Pancreas (tissue), 10 donors: ENCODE measurements at regions not wholly inside any gene's neighbourhood (a gene's known extent, or its start where the extent isn't known, plus 50 kb on each side); places are given as distances from the start of the nearest gene placed in this dataset.

Experiments used
- ATAC-seq, 4 donors: fragments of 200-7000 bp; cut with Tn5 transposase; one replicate each; pipeline versions ENCODE4 v1.8.0 to v1.9.1; 2020; ENCODE audit warnings: mild to moderate bottlenecking in 4 of 4, moderate library complexity in 4 of 4
- DNase-seq, 6 donors: peaks; one replicate each; pipeline ENCODE4 v3.0.0-alpha.2; 2020
- FAIRE-seq: peaks from 2 replicates; lab custom pipeline; 2012; peaks lifted over from hg19 to GRCh38; lab: Jason Lieb, UNC
- H3K27ac ChIP-seq, 4 donors: fragments of 200-600 bp; sonication (generic); 1 replicate in 3 of 4; 2 replicates in 1 of 4; pipeline versions ENCODE4 v1.5.0 to v1.8.0; 2020
- H3K27me3 ChIP-seq, 4 donors: fragments of 200-600 bp; one replicate each; pipeline ENCODE4 v1.8.0; 2021
- H3K36me3 ChIP-seq, 3 donors: fragments of 200-600 bp; sonication (generic) in 1 of 3; one replicate each; pipeline versions ENCODE4 v1.5.0 to v1.8.0; 2020 to 2021
- H3K4me1 ChIP-seq, 3 donors: fragments of 200-600 bp; one replicate each; pipeline ENCODE4 v1.8.0; 2021
- H3K4me3 ChIP-seq, 4 donors: fragments of 200-600 bp; sonication (generic) in 2 of 4; one replicate each; pipeline versions ENCODE4 v1.5.0 to v1.8.0; 2020 to 2021
- H3K9me3 ChIP-seq, 4 donors: fragments of 200-600 bp; one replicate each; pipeline ENCODE4 v1.8.0; 2021
- CTCF ChIP-seq, 4 donors: fragments of 200-600 bp; sonication (generic) in 3 of 4; IDR thresholded peaks; one replicate each; pipeline versions ENCODE4 v1.5.0 to v1.8.0; 2021; ENCODE audit warnings: antibody characterized with exemption in 4 of 4
- WGBS, 2 donors: extraction: QIAGEN DNeasy Blood & Tissue Kit; methylation state at CpG; one replicate each; pipeline ENCODE4 v1.1.7; 2013; 5-methylcytosine and 5-hydroxymethylcytosine counted together
- intact Hi-C, 3 donors: fragments of 100-400 bp; cut with DNase I; formaldehyde crosslinking; loops; one replicate each; pipeline versions ENCODE4 v1.11.1 to v1.14.2; 2022
- donor health status: healthy with polysubstance abuse.
- donor health status: DM: no; HTN: no; CAD: no; lungs with moderate emphysema.
- donor health status: DM: no; HTN: no; CAD: no.
- donor health status: control.
- donor health status: control.
- donor health status: Bipolar disorder and iron deficiency.
- donor health status: DM: yes; HTN: yes; CAD: no.
- donor health status: DM: no; HTN: no; CAD: no.
- donor health status: DM: no; HTN: no; CAD: no.
- donor health status: DM: yes; HTN: yes; CAD: no.

DNA sequence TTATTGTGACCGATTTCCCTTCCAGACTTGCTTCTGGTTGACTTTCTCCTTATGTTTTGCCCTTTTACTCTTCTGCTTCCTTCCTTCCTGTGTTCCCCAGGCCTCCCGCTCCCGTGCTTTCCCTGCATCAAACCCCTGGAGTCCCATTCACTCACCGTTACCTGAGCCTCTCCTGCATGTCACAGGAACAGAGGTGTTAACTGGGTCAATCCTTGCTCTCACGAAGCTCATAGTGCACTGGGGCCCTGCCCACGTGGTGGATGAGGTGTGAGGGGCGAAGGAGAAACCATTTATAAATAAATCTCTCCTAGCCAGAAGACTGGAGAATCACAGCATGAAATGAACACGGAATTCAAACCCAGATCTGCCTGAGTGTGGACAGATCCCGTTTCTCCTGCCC lies 83.1 kb upstream of the MSX1 start:
- Histone ChIP-seq H3K27me3 (no peaks in the 10 kb centered on the region), H3K36me3 (no peaks in the 10 kb centered on the region), H3K4me1 (no peaks in the 10 kb centered on the region), H3K4me3 (no peak overlapping the region), H3K27ac (no peak overlapping the region), H3K9me3 (no peaks in the 10 kb centered on the region)
- intact Hi-C loops, result no loop called here
- WGBS, 2 donors, result 66 to 68% methylated on average over 9 of the region's 9 CpGs
- DNase-seq (no peak), ATAC-seq (no peak), FAIRE-seq (no peak)
- TF ChIP-seq CTCF (IDR thresholded peaks at IDR 0.05), result no peak

DNA sequence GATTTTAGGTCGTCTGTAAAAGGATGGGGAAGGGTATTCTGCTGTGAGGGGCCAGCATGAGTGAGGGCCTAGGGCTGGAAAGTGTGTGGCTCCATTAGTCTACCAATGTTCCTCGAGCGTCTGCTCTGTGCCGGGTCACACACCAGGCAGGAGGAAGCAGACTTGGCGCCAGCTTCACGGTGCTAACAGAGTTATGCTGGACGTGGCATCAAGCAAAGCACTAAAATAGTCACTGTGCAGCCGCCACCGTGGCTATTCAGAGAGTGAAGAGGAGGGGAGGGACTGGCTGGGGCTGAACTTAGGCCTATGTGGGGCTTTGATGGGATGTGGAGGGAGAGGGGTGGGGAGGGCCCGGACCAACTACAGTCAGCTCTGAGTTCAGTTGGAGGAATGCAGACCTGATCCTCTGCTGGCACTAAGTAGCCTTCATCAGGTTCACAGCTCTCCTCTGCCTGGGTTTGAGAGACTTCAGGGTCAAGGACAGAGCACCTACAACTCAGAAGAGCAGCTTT lies 83.9 kb upstream of the MSX1 start:
- intact Hi-C loops, result no loop called here
- FAIRE-seq, result no peak
- H3K27ac ChIP-seq, result no peak overlapping the region
- no peaks in the 10 kb centered on the region for H3K27me3 ChIP-seq
- ATAC-seq, result no peak
- TF ChIP-seq CTCF (IDR thresholded peaks at IDR 0.05), result no peak
- H3K36me3 ChIP-seq, result no peaks in the 10 kb centered on the region
- DNase-seq, result no peak
- no peaks in the 10 kb centered on the region for H3K9me3 ChIP-seq
- 68 to 77% methylated on average over 10 of the region's 10 CpGs for WGBS, 2 donors
- no peak overlapping the region for H3K4me3 ChIP-seq
- H3K4me1 ChIP-seq, result no peaks in the 10 kb centered on the region

DNA sequence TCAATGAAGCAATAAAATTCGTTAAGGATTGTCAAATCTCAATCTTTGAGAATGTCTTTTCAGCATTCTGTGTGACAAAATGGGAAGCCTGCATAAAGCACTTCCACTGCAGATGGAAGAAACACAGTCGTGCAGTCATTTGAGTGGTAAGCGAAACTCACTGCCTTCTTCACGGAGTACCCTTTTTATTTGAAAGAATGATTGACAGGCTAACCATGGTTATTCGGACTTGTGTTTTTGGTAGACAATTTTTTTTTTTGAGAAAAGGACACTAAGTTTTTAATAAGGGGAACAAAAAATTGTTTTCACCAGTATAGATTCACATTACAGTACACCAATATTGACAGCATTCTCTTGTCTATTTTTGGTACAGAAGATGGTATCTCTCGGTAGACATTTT lies 86.9 kb upstream of the MSX1 start:
- WGBS, 2 donors, result 75% methylated on average over 6 of the region's 6 CpGs
- FAIRE-seq (no peak), ATAC-seq (no peak), DNase-seq (no peak)
- TF ChIP-seq CTCF (IDR thresholded peaks at IDR 0.05), result no peak
- intact Hi-C loops, result no loop called here
- H3K36me3 ChIP-seq, result no peaks in the 10 kb centered on the region
- no peaks in the 10 kb centered on the region for H3K9me3 ChIP-seq
- H3K27ac ChIP-seq, result no peak overlapping the region
- H3K4me1 ChIP-seq, result no peaks in the 10 kb centered on the region
- H3K27me3 ChIP-seq, result no peaks in the 10 kb centered on the region
- H3K4me3 ChIP-seq, result no peak overlapping the region

DNA sequence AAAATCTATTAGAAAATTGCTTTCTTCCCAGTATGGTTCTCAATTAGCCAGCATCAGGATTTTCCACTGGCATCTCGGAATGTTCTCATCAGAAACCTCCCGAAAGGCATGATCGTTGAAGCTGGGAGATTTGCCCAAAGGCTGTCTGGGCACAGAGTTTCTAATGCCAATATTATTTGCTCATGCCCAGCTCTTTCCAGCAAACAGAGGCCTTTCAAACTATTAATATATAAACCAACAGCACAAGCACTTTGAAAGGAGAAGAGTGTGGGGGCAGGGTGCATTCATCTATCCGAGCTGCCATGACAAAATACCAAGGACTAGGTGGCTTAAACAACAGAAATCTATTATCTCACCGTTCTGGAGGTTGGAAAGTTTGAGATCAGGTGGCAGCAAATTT lies 88.3 kb upstream of the MSX1 start:
- Histone ChIP-seq H3K27ac (no peak overlapping the region), H3K36me3 (no peaks in the 10 kb centered on the region), H3K27me3 (no peaks in the 10 kb centered on the region), H3K4me1 (no peaks in the 10 kb centered on the region), H3K9me3 (no peaks in the 10 kb centered on the region), H3K4me3 (no peak overlapping the region)
- ATAC-seq, result peak in 1 of 4 donors; percentile 81
- WGBS, 2 donors, result 38 to 41% methylated on average over 5 of the region's 5 CpGs
- no peak for TF ChIP-seq CTCF (IDR thresholded peaks at IDR 0.05)
- intact Hi-C loops, result no loop called here
- peak in 2 of 6 donors; percentile 3 to 16 for DNase-seq
- no peak for FAIRE-seq

DNA sequence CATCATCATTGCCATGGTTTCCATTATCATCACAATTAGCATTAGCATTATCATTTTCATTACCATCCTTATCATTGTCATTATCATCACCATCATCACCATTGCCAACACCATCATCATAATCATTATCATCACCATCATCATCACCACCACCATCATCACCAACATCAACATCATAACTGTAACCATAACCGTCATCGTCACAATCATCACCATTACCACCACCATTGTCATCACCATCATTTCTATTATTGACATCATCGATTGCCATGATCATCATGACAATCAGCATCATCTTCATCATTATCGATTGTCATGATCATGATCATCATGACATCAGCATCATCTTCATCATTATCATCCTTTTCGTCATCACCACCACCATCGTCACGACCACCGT lies 88.9 kb upstream of the MSX1 start:
- intact Hi-C loops, result no loop called here
- H3K9me3 ChIP-seq, result no peaks in the 10 kb centered on the region
- TF ChIP-seq CTCF (IDR thresholded peaks at IDR 0.05), result no peak
- FAIRE-seq, result no peak
- no peak for DNase-seq
- no peak overlapping the region for H3K27ac ChIP-seq
- H3K36me3 ChIP-seq, result no peaks in the 10 kb centered on the region
- H3K4me1 ChIP-seq, result no peaks in the 10 kb centered on the region
- ATAC-seq, result no peak
- H3K4me3 ChIP-seq, result no peak overlapping the region
- H3K27me3 ChIP-seq, result no peaks in the 10 kb centered on the region
- 84 to 88% methylated on average over 8 of the region's 8 CpGs for WGBS, 2 donors
